Activated naive CD4-positive, alpha-beta T cell treated with anti-CD3 and anti-CD28 coated beads, Interleukin-2, amount 10 ng/mL, durations not matched to agents 7 days and 5 days (primary cell): ENCODE measurements at regions not wholly inside any gene's neighbourhood (a gene's known extent, or its start where the extent isn't known, plus 50 kb on each side); places are given as distances from the start of the nearest gene placed in this dataset.

ENCODE experiments used
- CTCF ChIA-PET: fragments of 350-600 bp; sonication (Branson Sonifier 250); formaldehyde crosslinking; loops from one replicate; lab custom pipeline; 2021; ENCODE audit warnings: antibody characterized with exemption; lab: Charles Lee
- DNase-seq: peaks from one replicate; pipeline ENCODE4 v3.0.0-alpha.2; 2020
- H3K27ac Mint-ChIP-seq: one replicate; pipeline ENCODE4 v1.8.0; 2021; ENCODE audit warnings: mild to moderate bottlenecking, moderate library complexity, mixed read lengths
- H3K27me3 Mint-ChIP-seq: one replicate; pipeline ENCODE4 v1.8.0; 2021; ENCODE audit warnings: mild to moderate bottlenecking, mixed read lengths
- H3K36me3 Mint-ChIP-seq: one replicate; pipeline ENCODE4 v1.8.0; 2021; ENCODE audit warnings: mixed read lengths
- H3K4me1 Mint-ChIP-seq: one replicate; pipeline ENCODE4 v1.8.0; 2021; ENCODE audit warnings: mixed read lengths
- H3K4me3 Mint-ChIP-seq: one replicate; pipeline ENCODE4 v1.8.0; 2021; ENCODE audit warnings: mild to moderate bottlenecking, moderate library complexity, mixed read lengths
- H3K9me3 Mint-ChIP-seq: one replicate; pipeline ENCODE4 v1.8.0; 2021; ENCODE audit warnings: mixed read lengths

- Mint-ChIP-seq H3K36me3 (no peaks in the 10 kb centered on the region), H3K27ac (no peak overlapping the region), H3K9me3 (peaks cover 6% of the 10 kb centered on the region), H3K4me3 (no peak overlapping the region), H3K4me1 (no peaks in the 10 kb centered on the region), H3K27me3 (no peaks in the 10 kb centered on the region)
- DNase-seq, result no peak
- CTCF ChIA-PET, result no interaction called here
Measured at GRCh38 chr3:88930611-88931010, 176.8 kb upstream of the EPHA3 start.

GRCh38 chr3:88936831-88937230 is 170.6 kb upstream of the EPHA3 start:
- no peak for DNase-seq
- CTCF ChIA-PET, result no interaction called here
- no peak overlapping the region for H3K27ac Mint-ChIP-seq
- peaks cover 6% of the 10 kb centered on the region for H3K9me3 Mint-ChIP-seq
- H3K36me3 Mint-ChIP-seq, result no peaks in the 10 kb centered on the region
- H3K27me3 Mint-ChIP-seq, result no peaks in the 10 kb centered on the region
- H3K4me1 Mint-ChIP-seq, result no peaks in the 10 kb centered on the region
- no peak overlapping the region for H3K4me3 Mint-ChIP-seq

- H3K36me3 Mint-ChIP-seq, result no peaks in the 10 kb centered on the region
- DNase-seq, result no peak
- no peak overlapping the region for H3K4me3 Mint-ChIP-seq
- no peak overlapping the region for H3K27ac Mint-ChIP-seq
- no peaks in the 10 kb centered on the region for H3K4me1 Mint-ChIP-seq
- H3K27me3 Mint-ChIP-seq, result no peaks in the 10 kb centered on the region
- H3K9me3 Mint-ChIP-seq, result no peaks in the 10 kb centered on the region
- CTCF ChIA-PET, result no interaction called here
Measured at GRCh38 chr3:88940296-88940695, 167.1 kb upstream of the EPHA3 start.

- CTCF ChIA-PET, result no interaction called here
- Mint-ChIP-seq H3K36me3 (no peaks in the 10 kb centered on the region), H3K27me3 (no peaks in the 10 kb centered on the region), H3K4me3 (no peak overlapping the region), H3K9me3 (no peaks in the 10 kb centered on the region), H3K4me1 (no peaks in the 10 kb centered on the region), H3K27ac (no peak overlapping the region)
- no peak for DNase-seq
Measured at GRCh38 chr3:88947013-88947412, 160.4 kb upstream of the EPHA3 start.

- CTCF ChIA-PET, result no interaction called here
- peaks cover 5% of the 10 kb centered on the region for H3K9me3 Mint-ChIP-seq
Measured at GRCh38 chr3:88954853-88955252, 152.6 kb upstream of the EPHA3 start.

GRCh38 chr3:88955274-88955673 is 152.1 kb upstream of the EPHA3 start:
- Mint-ChIP-seq H3K27ac (no peak overlapping the region), H3K27me3 (no peaks in the 10 kb centered on the region), H3K9me3 (peaks cover 5% of the 10 kb centered on the region), H3K4me1 (no peaks in the 10 kb centered on the region), H3K36me3 (no peaks in the 10 kb centered on the region), H3K4me3 (no peak overlapping the region)
- CTCF ChIA-PET, result no interaction called here
- no peak for DNase-seq

More at GRCh38 chr3:88954853-88955252, 152.6 kb upstream of the EPHA3 start:
- no peak for DNase-seq
- Mint-ChIP-seq H3K36me3 (no peaks in the 10 kb centered on the region), H3K27ac (no peak overlapping the region), H3K4me3 (no peak overlapping the region), H3K4me1 (no peaks in the 10 kb centered on the region), H3K27me3 (no peaks in the 10 kb centered on the region)

GRCh38 chr3:88957711-88958439 is 149.5 kb upstream of the EPHA3 start:
- Mint-ChIP-seq H3K27ac (no peak overlapping the region), H3K4me3 (no peak overlapping the region), H3K4me1 (no peaks in the 10 kb centered on the region), H3K9me3 (peaks cover 5% of the 10 kb centered on the region), H3K36me3 (no peaks in the 10 kb centered on the region), H3K27me3 (no peaks in the 10 kb centered on the region)
- CTCF ChIA-PET, result no interaction called here
- no peak for DNase-seq

GRCh38 chr3:88960019-88960418 is 147.4 kb upstream of the EPHA3 start:
- Mint-ChIP-seq H3K27me3 (no peaks in the 10 kb centered on the region), H3K27ac (no peak overlapping the region), H3K36me3 (no peaks in the 10 kb centered on the region), H3K4me1 (no peaks in the 10 kb centered on the region), H3K9me3 (peaks cover 5% of the 10 kb centered on the region), H3K4me3 (no peak overlapping the region)
- CTCF ChIA-PET, result no interaction called here
- no peak for DNase-seq

- DNase-seq, result no peak
- Mint-ChIP-seq H3K27ac (no peak overlapping the region), H3K36me3 (no peaks in the 10 kb centered on the region), H3K27me3 (no peaks in the 10 kb centered on the region), H3K4me3 (no peak overlapping the region), H3K9me3 (no peaks in the 10 kb centered on the region), H3K4me1 (no peaks in the 10 kb centered on the region)
- CTCF ChIA-PET, result no interaction called here
Measured at GRCh38 chr3:88963003-88963402, 144.4 kb upstream of the EPHA3 start.

GRCh38 chr3:88979760-88980159 is 127.7 kb upstream of the EPHA3 start:
- no peaks in the 10 kb centered on the region for H3K9me3 Mint-ChIP-seq
- no peaks in the 10 kb centered on the region for H3K36me3 Mint-ChIP-seq
- no peaks in the 10 kb centered on the region for H3K4me1 Mint-ChIP-seq
- H3K4me3 Mint-ChIP-seq, result no peak overlapping the region
- H3K27me3 Mint-ChIP-seq, result no peaks in the 10 kb centered on the region
- CTCF ChIA-PET, result no interaction called here
- no peak overlapping the region for H3K27ac Mint-ChIP-seq
- DNase-seq, result no peak

- CTCF ChIA-PET, result no interaction called here
- no peak for DNase-seq
- Mint-ChIP-seq H3K27me3 (no peaks in the 10 kb centered on the region), H3K9me3 (no peaks in the 10 kb centered on the region), H3K27ac (no peak overlapping the region), H3K4me3 (no peak overlapping the region), H3K36me3 (no peaks in the 10 kb centered on the region), H3K4me1 (no peaks in the 10 kb centered on the region)
Measured at GRCh38 chr3:88983458-88983857, 124.0 kb upstream of the EPHA3 start.

GRCh38 chr3:88984256-88984655 is 123.2 kb upstream of the EPHA3 start:
- Mint-ChIP-seq H3K27me3 (no peaks in the 10 kb centered on the region), H3K4me3 (no peak overlapping the region), H3K4me1 (no peaks in the 10 kb centered on the region), H3K27ac (no peak overlapping the region), H3K36me3 (no peaks in the 10 kb centered on the region), H3K9me3 (no peaks in the 10 kb centered on the region)
- no peak for DNase-seq
- CTCF ChIA-PET, result no interaction called here

- no peak for DNase-seq
- CTCF ChIA-PET, result no interaction called here
- Mint-ChIP-seq H3K36me3 (no peaks in the 10 kb centered on the region), H3K4me3 (no peak overlapping the region), H3K9me3 (no peaks in the 10 kb centered on the region), H3K27ac (no peak overlapping the region), H3K4me1 (no peaks in the 10 kb centered on the region), H3K27me3 (no peaks in the 10 kb centered on the region)
Measured at GRCh38 chr3:88984832-88985231, 122.6 kb upstream of the EPHA3 start.

- H3K9me3 Mint-ChIP-seq, result no peaks in the 10 kb centered on the region
- no peak overlapping the region for H3K27ac Mint-ChIP-seq
- H3K36me3 Mint-ChIP-seq, result no peaks in the 10 kb centered on the region
- CTCF ChIA-PET, result no interaction called here
- H3K27me3 Mint-ChIP-seq, result no peaks in the 10 kb centered on the region
- no peaks in the 10 kb centered on the region for H3K4me1 Mint-ChIP-seq
- H3K4me3 Mint-ChIP-seq, result no peak overlapping the region
- no peak for DNase-seq
Measured at GRCh38 chr3:88985491-88985890, 121.9 kb upstream of the EPHA3 start.

- Mint-ChIP-seq H3K4me1 (no peaks in the 10 kb centered on the region), H3K27me3 (no peaks in the 10 kb centered on the region), H3K9me3 (no peaks in the 10 kb centered on the region), H3K36me3 (no peaks in the 10 kb centered on the region), H3K27ac (no peak overlapping the region), H3K4me3 (no peak overlapping the region)
- CTCF ChIA-PET, result no interaction called here
- DNase-seq, result no peak
Measured at GRCh38 chr3:88986834-88987233, 120.6 kb upstream of the EPHA3 start.

- H3K4me3 Mint-ChIP-seq, result no peak overlapping the region
- no peaks in the 10 kb centered on the region for H3K9me3 Mint-ChIP-seq
Measured at GRCh38 chr3:88987776-88988175, 119.6 kb upstream of the EPHA3 start.

More at GRCh38 chr3:88987776-88988175, 119.6 kb upstream of the EPHA3 start:
- Mint-ChIP-seq H3K36me3 (no peaks in the 10 kb centered on the region), H3K4me1 (no peaks in the 10 kb centered on the region), H3K27ac (no peak overlapping the region), H3K27me3 (no peaks in the 10 kb centered on the region)
- CTCF ChIA-PET, result no interaction called here
- no peak for DNase-seq
